Heart right ventricle (tissue), 16 donors: ENCODE measurements at regions not wholly inside any gene's neighbourhood (a gene's known extent, or its start where the extent isn't known, plus 50 kb on each side); places are given as distances from the start of the nearest gene placed in this dataset.

Source experiments
- ATAC-seq, 8 donors: fragments of 200-7000 bp; cut with Tn5 transposase; one replicate each; pipeline ENCODE4 v1.9.1; 2020; ENCODE audit warnings: mild to moderate bottlenecking in 8 of 8, moderate library complexity in 8 of 8, moderate number of reproducible peaks in 1 of 8
- DNase-seq, 2 donors: peaks; one replicate each; pipeline ENCODE4 v3.0.0-alpha.2; 2020
- H3K27ac ChIP-seq, 10 donors: fragments of 200-600 bp; sonication (generic) in 2 of 10; one replicate each; pipeline versions ENCODE4 v1.5.0 to v1.8.0; 2020 to 2022; ENCODE audit warnings: mild to moderate bottlenecking in 3 of 10
- H3K27me3 ChIP-seq, 7 donors: fragments of 200-600 bp; one replicate each; pipeline ENCODE4 v1.8.0; 2021 to 2022; ENCODE audit warnings: mild to moderate bottlenecking in 2 of 7
- H3K36me3 ChIP-seq, 9 donors: fragments of 200-600 bp; sonication (generic) in 1 of 9; one replicate each; pipeline versions ENCODE4 v1.5.0 to v1.8.0; 2020 to 2022; ENCODE audit warnings: mild to moderate bottlenecking in 2 of 9
- H3K4me1 ChIP-seq, 9 donors: fragments of 200-600 bp; sonication (generic) in 1 of 9; one replicate each; pipeline versions ENCODE4 v1.5.0 to v1.8.0; 2020 to 2022; ENCODE audit warnings: mild to moderate bottlenecking in 4 of 9
- H3K4me3 ChIP-seq, 10 donors: fragments of 200-600 bp; sonication (generic) in 2 of 10; one replicate each; pipeline versions ENCODE4 v1.5.0 to v1.8.0; 2020 to 2022; ENCODE audit warnings: mild to moderate bottlenecking in 7 of 10, moderate library complexity in 2 of 10
- H3K9me3 ChIP-seq, 11 donors: fragments of 200-600 bp in 10 of 11; sonication (generic) in 2 of 11; one replicate each; pipeline versions ENCODE4 v1.5.0 to v1.8.0; 2013 to 2022; ENCODE audit warnings: mild to moderate bottlenecking in 2 of 11, control low read depth in 1 of 11, moderate library complexity in 1 of 11
- CTCF ChIP-seq, 9 donors: fragments of 200-600 bp; sonication (generic) in 2 of 9; IDR thresholded peaks; one replicate each; pipeline versions ENCODE4 v1.5.0 to v1.8.0; 2021 to 2022; ENCODE audit warnings: antibody characterized with exemption in 9 of 9, mild to moderate bottlenecking in 5 of 9, moderate library complexity in 1 of 9
- WGBS, 2 donors: extraction: QIAGEN DNeasy Blood & Tissue Kit; methylation state at CpG; one replicate each; pipeline ENCODE4 v1.1.7; 2013; ENCODE audit warnings: inconsistent platforms in 1 of 2; 5-methylcytosine and 5-hydroxymethylcytosine counted together
- intact Hi-C, 10 donors: fragments of 100-400 bp; cut with DNase I; formaldehyde crosslinking; loops; one replicate each; pipeline versions ENCODE4 v1.11.1 to v1.14.2; 2022
- donor health status: Arrhythmogenic right ventricular cardiomyopathy.
- donor health status: ischemic (EF 13 %, LVEDD 7.1; RV severe dilation, severe dysfunction).
- donor health status: healthy with polysubstance abuse.
- donor health status: DM: no; HTN: yes; CAD: no.
- donor health status: DM: no; HTN: no; CAD: no.
- donor health status: ischemic (EF 25% LVEDD 6.9; RV normal size, moderate dysfunction).
- donor health status: ischemic (EF 25% LVEDD 5.7; RV mildly dilated, moderate dysfunction).
- donor health status: healthy.
- donor health status: DM: yes; HTN: yes; CAD: no.
- donor health status: Ischemic cardiomyopathy.
- donor health status: ischemic (EF 35%, LVEDD 5.7; RV mildly dilated, moderate dysfunction).
- donor health status: nonischemic (EF 11% LVEDD 7.7; RV severe dilation, severe dysfunction).
- donor health status: DM: yes; HTN: yes; CAD: no.
- donor health status: PGD.
- donor health status: ischemic (EF 29% LVEDD 5.4; RV normal size, mild dysfunction).
- donor health status: nonischemic (EF 23%, LVEDD 6.1; RV moderate dilation, normal function).

- ATAC-seq (no peak), DNase-seq (no peak)
- WGBS, 2 donors: 82 to 90% methylated on average over 16 of the region's 16 CpGs
- Histone ChIP-seq H3K27me3 (no peaks in the 10 kb centered on the region), H3K27ac (no peak overlapping the region), H3K4me3 (no peak overlapping the region), H3K9me3 (no peaks in the 10 kb centered on the region), H3K36me3 (no peaks in the 10 kb centered on the region), H3K4me1 (peaks cover 20 to 46% (median 35%) of the 10 kb centered on the region in 9 donors)
- intact Hi-C loops: loop anchor here in 3 of 10 donors (10.0 kb wide), 2 partner anchors 108 to 118 kb away; partner anchors contain the start of gene MYEOV (in 2 of the 3)
- no peak for TF ChIP-seq CTCF (IDR thresholded peaks at IDR 0.05)
These were observed 68.3 kb upstream of the LINC01488 start for GRCh38 chr11:69413015-69413801.

GRCh38 chr11:69413993-69414392, 67.5 kb upstream of the LINC01488 start:
- Histone ChIP-seq H3K4me1 (peaks cover 20 to 46% (median 35%) of the 10 kb centered on the region in 9 donors), H3K27ac (no peak overlapping the region), H3K9me3 (no peaks in the 10 kb centered on the region), H3K36me3 (no peaks in the 10 kb centered on the region), H3K27me3 (no peaks in the 10 kb centered on the region), H3K4me3 (no peak overlapping the region)
- ATAC-seq (no peak), DNase-seq (no peak)
- TF ChIP-seq CTCF (IDR thresholded peaks at IDR 0.05): no peak
- 94 to 97% methylated on average over 4 of the region's 4 CpGs for WGBS, 2 donors
- intact Hi-C loops: loop anchor here in 3 of 10 donors (10.0 kb wide), 2 partner anchors 109 to 119 kb away; partner anchors contain the start of gene MYEOV (in 2 of the 3)

GRCh38 chr11:69414773-69415187, 66.7 kb upstream of the LINC01488 start:
- ATAC-seq (peak in 5 of 8 donors; percentile 5 to 42 (median 20)), DNase-seq (peak in 1 of 2 donors; percentile 28)
- peaks cover 22 to 52% (median 39%) of the 10 kb centered on the region in 9 donors for H3K4me1 ChIP-seq
- intact Hi-C loops: loop anchor here in 3 of 10 donors (10.0 kb wide), 2 partner anchors 110 to 120 kb away; partner anchors contain the start of gene MYEOV (in 2 of the 3)
- 40 to 65% methylated on average over 14 of the region's 14 CpGs for WGBS, 2 donors
- no peaks in the 10 kb centered on the region for H3K9me3 ChIP-seq
- H3K4me3 ChIP-seq: no peak overlapping the region
- no peaks in the 10 kb centered on the region for H3K27me3 ChIP-seq
- no peak for TF ChIP-seq CTCF (IDR thresholded peaks at IDR 0.05)
- H3K27ac ChIP-seq: peak overlapping the region in 5 of 10 donors; percentile 77 to 91 (median 84)
- H3K36me3 ChIP-seq: no peaks in the 10 kb centered on the region

GRCh38 chr11:69415411-69416142, 65.9 kb upstream of the LINC01488 start:
- ATAC-seq (peak in 2 of 8 donors; percentile 10 to 47), DNase-seq (no peak)
- WGBS, 2 donors: 76 to 86% methylated on average over 12 of the region's 12 CpGs
- intact Hi-C loops: loop anchor here in 3 of 10 donors (10.0 kb wide), 2 partner anchors 111 to 121 kb away; partner anchors contain the start of gene MYEOV (in 2 of the 3)
- H3K9me3 ChIP-seq: no peaks in the 10 kb centered on the region
- H3K27ac ChIP-seq: peak overlapping the region in 8 of 10 donors; percentile 66 to 91 (median 80)
- TF ChIP-seq CTCF (IDR thresholded peaks at IDR 0.05): no peak
- H3K4me1 ChIP-seq: peaks cover 26 to 60% (median 41%) of the 10 kb centered on the region in 9 donors
- no peak overlapping the region for H3K4me3 ChIP-seq
- H3K27me3 ChIP-seq: no peaks in the 10 kb centered on the region
- no peaks in the 10 kb centered on the region for H3K36me3 ChIP-seq
